ENCODE measurements at regions not wholly inside any gene's neighbourhood (a gene's known extent, or its start where the extent isn't known, plus 50 kb on each side); places are given as distances from the start of the nearest gene placed in this dataset.

GRCh38 chr4:11605597-11605996 is 176.9 kb upstream of the HS3ST1 start:
- TF ChIP-seq, protein P1, sequence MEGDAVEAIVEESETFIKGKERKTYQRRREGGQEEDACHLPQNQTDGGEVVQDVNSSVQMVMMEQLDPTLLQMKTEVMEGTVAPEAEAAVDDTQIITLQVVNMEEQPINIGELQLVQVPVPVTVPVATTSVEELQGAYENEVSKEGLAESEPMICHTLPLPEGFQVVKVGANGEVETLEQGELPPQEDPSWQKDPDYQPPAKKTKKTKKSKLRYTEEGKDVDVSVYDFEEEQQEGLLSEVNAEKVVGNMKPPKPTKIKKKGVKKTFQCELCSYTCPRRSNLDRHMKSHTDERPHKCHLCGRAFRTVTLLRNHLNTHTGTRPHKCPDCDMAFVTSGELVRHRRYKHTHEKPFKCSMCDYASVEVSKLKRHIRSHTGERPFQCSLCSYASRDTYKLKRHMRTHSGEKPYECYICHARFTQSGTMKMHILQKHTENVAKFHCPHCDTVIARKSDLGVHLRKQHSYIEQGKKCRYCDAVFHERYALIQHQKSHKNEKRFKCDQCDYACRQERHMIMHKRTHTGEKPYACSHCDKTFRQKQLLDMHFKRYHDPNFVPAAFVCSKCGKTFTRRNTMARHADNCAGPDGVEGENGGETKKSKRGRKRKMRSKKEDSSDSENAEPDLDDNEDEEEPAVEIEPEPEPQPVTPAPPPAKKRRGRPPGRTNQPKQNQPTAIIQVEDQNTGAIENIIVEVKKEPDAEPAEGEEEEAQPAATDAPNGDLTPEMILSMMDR (IDR thresholded peaks at IDR 0.05): no peak
- no peak for TF ChIP-seq POLR2AphosphoS5 (IDR thresholded peaks at IDR 0.05)
- no peak for TF ChIP-seq EP300 (IDR thresholded peaks at IDR 0.05)
- TF ChIP-seq POLR2A (IDR thresholded peaks at IDR 0.05): no peak
